AG09309 (cell line): ENCODE measurements at regions not wholly inside any gene's neighbourhood (a gene's known extent, or its start where the extent isn't known, plus 50 kb on each side); places are given as distances from the start of the nearest gene placed in this dataset.
"Not testable (repeated sequence)": the region's sequence is repeated elsewhere in the genome, so short reads cannot be mapped to it uniquely, and the experiment has no call there.

Experiments
- DNase-seq: peaks from one replicate; pipeline ENCODE4 v3.0.0-alpha.2; 2010; ENCODE audit warnings: low read depth
- H3K4me3 ChIP-seq: 2 replicates; pipeline ENCODE4 v1.5.1; 2011; ENCODE audit warnings: mild to moderate bottlenecking, low read depth, low read length, moderate library complexity; ENCODE audit not compliant: control insufficient read depth
- TF ChIP-seq, protein P1 (sequence below): IDR thresholded peaks from 2 replicates; pipeline ENCODE4 v1.5.1; 2011; ENCODE audit warnings: mild to moderate bottlenecking, low read depth, low read length, inconsistent platforms; ENCODE audit not compliant: insufficient read depth, control insufficient read depth; ENCODE audit errors: missing control alignments

DNA sequence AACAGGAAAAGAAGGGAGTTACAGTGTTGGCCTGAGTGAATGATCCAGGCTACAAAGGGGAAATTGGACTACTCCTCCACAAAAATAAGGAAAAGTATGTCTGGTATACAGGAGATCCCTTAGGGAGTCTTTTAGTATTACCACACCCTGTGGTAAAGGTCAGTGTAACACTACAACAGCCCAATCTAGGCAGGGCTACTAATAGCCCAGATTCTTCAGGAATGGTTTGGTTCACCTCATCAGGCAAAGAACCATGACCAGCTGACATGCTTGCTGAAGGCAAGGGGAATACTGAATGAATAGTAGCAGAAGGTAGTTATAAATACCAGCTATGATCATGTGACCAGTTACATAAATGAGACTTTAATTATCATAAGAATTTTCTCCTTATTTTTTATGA is 372.6 kb upstream of the ATP11B start:
- TF ChIP-seq, protein P1, sequence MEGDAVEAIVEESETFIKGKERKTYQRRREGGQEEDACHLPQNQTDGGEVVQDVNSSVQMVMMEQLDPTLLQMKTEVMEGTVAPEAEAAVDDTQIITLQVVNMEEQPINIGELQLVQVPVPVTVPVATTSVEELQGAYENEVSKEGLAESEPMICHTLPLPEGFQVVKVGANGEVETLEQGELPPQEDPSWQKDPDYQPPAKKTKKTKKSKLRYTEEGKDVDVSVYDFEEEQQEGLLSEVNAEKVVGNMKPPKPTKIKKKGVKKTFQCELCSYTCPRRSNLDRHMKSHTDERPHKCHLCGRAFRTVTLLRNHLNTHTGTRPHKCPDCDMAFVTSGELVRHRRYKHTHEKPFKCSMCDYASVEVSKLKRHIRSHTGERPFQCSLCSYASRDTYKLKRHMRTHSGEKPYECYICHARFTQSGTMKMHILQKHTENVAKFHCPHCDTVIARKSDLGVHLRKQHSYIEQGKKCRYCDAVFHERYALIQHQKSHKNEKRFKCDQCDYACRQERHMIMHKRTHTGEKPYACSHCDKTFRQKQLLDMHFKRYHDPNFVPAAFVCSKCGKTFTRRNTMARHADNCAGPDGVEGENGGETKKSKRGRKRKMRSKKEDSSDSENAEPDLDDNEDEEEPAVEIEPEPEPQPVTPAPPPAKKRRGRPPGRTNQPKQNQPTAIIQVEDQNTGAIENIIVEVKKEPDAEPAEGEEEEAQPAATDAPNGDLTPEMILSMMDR = no peak
- H3K4me3 ChIP-seq = no peak overlapping the region
- no peak for DNase-seq

DNA sequence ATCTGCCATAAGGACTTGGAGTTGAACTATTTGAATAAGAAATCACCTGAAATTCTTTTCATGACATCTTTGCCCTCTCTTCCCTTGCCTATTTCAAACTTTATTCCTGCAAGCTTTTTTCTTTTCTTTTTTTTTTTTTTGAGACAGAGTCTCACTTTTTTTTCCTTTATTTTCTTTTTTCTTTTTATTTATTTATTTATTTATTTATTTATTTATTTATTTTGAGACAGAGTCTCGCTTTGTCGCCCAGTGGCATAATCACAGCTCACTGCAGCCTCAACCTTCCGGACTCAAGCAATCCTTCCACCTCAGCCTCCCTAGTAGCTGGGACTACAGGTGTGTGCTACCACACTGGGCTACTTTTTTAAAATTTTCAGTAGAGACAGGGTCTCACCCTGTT is 369.3 kb upstream of the ATP11B start:
- TF ChIP-seq, protein P1 = no peak
- no peak for DNase-seq

DNA sequence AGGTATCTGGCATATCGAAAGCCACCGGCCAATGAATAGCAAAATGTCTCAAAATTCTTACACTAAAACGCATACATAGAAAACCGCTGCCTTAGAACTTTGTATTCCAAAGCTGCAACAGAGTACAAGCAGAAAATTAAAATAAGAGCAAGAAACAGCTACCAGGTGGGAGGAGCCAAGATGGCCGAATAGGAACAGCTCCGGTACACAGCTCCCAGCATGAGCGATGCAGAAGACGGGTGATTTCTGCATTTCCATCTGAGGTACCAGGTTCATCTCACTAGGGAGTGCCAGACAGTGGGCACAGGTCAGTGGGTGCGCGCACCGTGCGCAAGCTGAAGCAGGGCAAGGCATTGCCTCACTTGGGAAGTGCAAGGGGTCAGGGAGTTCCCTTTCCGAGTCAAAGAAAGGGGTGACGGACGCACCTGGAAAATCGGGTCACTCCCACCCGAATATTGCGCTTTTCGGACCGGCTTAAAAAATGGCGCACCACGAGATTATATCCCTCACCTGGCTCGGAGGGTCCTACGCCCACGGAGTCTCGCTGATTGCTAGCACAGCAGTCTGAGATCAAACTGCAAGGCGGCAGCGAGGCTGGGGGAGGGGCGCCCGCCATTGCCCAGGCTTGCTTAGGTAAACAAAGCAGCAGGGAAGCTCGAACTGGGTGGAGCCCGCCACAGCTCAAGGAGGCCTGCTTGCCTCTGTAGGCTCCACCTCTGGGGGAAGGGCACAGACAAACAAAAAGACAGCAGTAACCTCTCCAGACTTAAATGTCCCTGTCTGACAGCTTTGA is 367.2 kb upstream of the ATP11B start:
- not testable (repeated sequence) for DNase-seq, H3K4me3 ChIP-seq

More for the DNA sequence above, 369.3 kb upstream of the ATP11B start:
- H3K4me3 ChIP-seq = no peak overlapping the region

DNA sequence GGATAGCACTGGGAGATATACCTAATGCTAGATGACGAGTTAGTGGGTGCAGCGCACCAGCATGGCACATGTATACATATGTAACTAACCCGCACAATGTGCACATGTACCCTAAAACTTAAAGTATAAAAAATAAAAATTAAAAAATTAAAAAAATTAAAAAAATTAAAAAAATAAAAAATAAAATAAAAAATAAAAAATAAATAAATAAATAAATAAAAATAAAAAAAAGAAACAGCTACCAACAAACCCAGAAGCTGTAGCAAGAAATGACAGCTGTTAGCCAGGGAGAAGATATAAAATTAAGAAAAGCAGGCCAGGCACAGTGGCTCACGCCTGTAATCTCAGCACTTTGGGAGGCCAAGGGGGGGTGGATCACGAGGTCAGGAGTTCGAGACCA is 361.3 kb upstream of the ATP11B start:
- H3K4me3 ChIP-seq, DNase-seq: not testable (repeated sequence)

DNA sequence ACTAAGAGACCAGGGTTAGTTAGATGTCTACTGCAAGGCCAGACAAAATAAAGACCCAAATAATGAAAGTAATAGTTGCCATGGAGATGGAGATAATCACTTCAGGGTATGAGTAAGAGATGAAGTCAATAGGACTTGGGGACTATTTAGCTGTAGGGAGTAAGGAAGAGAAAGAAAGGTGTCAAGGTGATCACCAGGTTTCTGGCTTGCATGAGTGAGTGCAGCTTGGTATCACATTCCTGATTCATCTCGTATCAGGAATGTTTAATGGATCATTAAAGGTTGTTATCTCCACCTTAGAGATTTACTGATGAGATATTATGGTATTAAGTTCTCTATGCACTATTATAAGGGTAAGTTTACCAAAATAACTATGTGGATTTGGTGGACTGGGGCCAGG is 357.4 kb upstream of the ATP11B start:
- TF ChIP-seq, protein P1 = no peak
- no peak for DNase-seq
- no peak overlapping the region for H3K4me3 ChIP-seq

DNA sequence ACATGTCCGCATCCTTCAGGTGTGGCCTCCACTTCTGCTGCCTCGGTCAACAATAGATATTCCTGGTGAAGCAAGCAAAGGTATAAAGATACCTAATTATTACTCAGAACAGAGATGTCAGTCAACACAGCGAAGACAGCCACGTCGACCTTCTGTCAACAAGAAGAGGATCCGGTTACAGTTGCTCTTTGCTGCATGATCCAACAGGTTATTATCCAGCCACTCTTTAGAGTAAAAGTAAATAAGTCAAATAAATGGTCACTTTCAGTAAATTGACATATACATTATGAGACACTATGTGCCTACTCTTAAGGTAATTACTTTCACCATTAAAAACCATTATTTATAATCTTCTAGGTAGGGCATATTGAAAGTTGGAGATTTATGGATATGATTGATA is 356.8 kb upstream of the ATP11B start:
- DNase-seq = no peak
- no peak overlapping the region for H3K4me3 ChIP-seq
- TF ChIP-seq, protein P1 = no peak

DNA sequence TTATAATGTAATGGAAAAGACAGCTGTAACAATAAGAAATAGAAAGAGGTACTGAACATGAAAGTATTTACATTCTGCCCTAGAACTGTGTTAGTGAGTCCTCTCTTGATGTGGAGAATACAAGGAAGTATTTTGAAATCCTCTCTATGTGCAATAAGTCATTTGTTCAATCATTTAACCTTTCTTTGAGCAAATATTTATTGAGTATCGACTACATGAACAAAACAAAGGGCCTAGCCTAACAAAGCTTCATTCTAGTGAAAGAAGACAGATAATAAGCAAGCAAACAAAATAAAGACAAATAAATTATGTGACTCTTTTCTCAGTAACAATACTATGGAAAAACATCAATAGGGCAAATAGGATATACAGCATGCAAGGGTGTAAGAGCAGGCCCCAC is 354.9 kb upstream of the ATP11B start:
- TF ChIP-seq, protein P1 = no peak
- DNase-seq = no peak

DNA sequence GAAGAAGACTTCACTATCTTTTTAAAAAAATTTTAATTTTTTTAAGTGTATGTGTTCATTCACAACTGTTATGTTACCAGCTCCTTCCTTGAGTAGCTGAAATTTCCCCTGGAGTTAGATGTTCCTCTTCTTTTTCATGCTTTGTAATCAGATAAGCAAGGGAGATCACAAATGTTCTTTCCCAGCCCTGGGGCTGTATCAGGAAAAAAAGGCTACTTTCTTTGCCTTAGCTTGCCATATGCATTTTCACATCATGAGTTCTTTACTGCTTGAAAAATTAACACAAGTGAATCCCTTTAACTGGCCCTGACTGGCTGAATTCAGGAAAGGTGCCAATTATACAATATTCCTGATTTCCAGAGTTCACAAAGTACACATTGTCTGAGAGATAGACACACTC is 353.2 kb upstream of the ATP11B start:
- H3K4me3 ChIP-seq = no peak overlapping the region
- DNase-seq = no peak
- TF ChIP-seq, protein P1 = no peak

More for the DNA sequence above, 354.9 kb upstream of the ATP11B start:
- H3K4me3 ChIP-seq = no peak overlapping the region
